Left ventricle myocardium inferior (tissue), 1 donor: ENCODE measurements at regions not wholly inside any gene's neighbourhood (a gene's known extent, or its start where the extent isn't known, plus 50 kb on each side); places are given as distances from the start of the nearest gene placed in this dataset.

Source experiments
- DNase-seq: peaks from one replicate; pipeline ENCODE4 v3.0.0-alpha.2; 2020
- H3K27ac ChIP-seq: fragments of 200-600 bp; replicated peaks from 2 replicates; pipeline ENCODE4 v1.8.0; 2021
- H3K27me3 ChIP-seq: fragments of 200-600 bp; 2 replicates; pipeline ENCODE4 v1.8.0; 2021; ENCODE audit warnings: low read depth
- H3K36me3 ChIP-seq: fragments of 200-600 bp; 2 replicates; pipeline ENCODE4 v1.8.0; 2021
- H3K4me1 ChIP-seq: fragments of 200-600 bp; 2 replicates; pipeline ENCODE4 v1.8.0; 2021
- H3K4me3 ChIP-seq: fragments of 200-600 bp; 2 replicates; pipeline ENCODE4 v1.8.0; 2021; ENCODE audit warnings: mild to moderate bottlenecking, moderate library complexity
- H3K9me3 ChIP-seq: fragments of 200-600 bp; replicated peaks from 2 replicates; pipeline ENCODE4 v1.8.0; 2021
- CTCF ChIP-seq: fragments of 200-600 bp; IDR thresholded peaks from 2 replicates; pipeline ENCODE4 v1.8.0; 2021; ENCODE audit warnings: antibody characterized with exemption, mild to moderate bottlenecking, borderline replicate concordance
- intact Hi-C: fragments of 100-400 bp; cut with micrococcal nuclease; formaldehyde crosslinking; loops from one replicate; pipeline ENCODE4 v1.11.0; 2022
- donor health status: DM: no; HTN: yes; CAD: no; lungs with severe emphysema.

DNA sequence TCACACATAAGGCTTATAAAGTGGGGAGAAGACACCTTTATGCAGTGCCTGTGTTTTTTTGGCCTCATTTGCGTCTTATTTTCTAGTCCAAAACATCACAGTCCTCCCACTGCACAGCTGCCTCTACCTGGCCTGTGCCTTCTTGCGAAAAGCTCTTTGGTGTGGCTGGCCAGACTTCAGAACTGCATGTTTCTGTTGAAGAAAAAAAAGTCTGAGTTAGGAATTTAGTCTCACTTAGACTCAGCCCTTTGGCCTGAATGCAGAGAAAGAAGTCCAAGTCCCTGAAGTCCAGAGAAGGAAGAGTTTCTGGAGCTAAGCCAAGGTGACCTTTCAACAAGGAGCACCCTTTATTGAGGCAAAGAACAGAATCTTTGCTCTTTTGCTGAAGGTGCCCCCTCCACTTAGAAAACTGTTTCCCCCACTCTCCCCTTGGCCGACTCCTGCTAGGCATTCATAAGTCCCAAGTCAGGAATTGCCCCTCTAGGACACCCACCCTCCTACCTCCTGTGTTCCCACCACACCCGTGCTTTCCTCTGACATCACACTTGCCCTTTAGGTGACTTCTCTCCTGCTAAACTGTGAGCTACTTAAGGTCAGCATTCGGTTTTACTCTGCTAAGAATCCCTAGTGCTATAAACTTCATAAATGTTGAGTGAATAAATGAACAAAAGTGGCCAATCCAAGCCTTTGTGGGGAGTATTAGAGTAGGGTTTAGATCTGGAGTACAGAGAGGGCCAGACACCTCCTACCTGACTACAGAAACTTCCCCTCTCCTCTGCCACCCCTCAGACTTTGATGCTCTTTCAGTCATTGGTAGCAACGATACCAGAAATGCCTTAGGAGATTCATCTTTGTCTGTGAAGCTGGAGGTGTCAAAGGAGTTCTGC lies 226.8 kb downstream of the LACC1 start:
- no peak for TF ChIP-seq CTCF
- no peaks in the 10 kb centered on the region for H3K36me3 ChIP-seq
- H3K4me3 ChIP-seq = no peak overlapping the region
- peak overlapping the region; percentile 88 for H3K27ac ChIP-seq
- intact Hi-C loops = no loop called here
- DNase-seq = no peak
- peaks cover 6% of the 10 kb centered on the region for H3K9me3 ChIP-seq
- no peaks in the 10 kb centered on the region for H3K27me3 ChIP-seq
- peaks cover 68% of the 10 kb centered on the region for H3K4me1 ChIP-seq

- Histone ChIP-seq H3K4me1 (peaks cover 73% of the 10 kb centered on the region), H3K27me3 (no peaks in the 10 kb centered on the region), H3K4me3 (no peak overlapping the region), H3K36me3 (no peaks in the 10 kb centered on the region), H3K27ac (peak overlapping the region; percentile 88), H3K9me3 (no peaks in the 10 kb centered on the region)
- no peak for TF ChIP-seq CTCF
- intact Hi-C loops = no loop called here
- DNase-seq = no peak
Measured at GRCh38 chr13:44107357-44108121, 227.8 kb downstream of the LACC1 start.

DNA sequence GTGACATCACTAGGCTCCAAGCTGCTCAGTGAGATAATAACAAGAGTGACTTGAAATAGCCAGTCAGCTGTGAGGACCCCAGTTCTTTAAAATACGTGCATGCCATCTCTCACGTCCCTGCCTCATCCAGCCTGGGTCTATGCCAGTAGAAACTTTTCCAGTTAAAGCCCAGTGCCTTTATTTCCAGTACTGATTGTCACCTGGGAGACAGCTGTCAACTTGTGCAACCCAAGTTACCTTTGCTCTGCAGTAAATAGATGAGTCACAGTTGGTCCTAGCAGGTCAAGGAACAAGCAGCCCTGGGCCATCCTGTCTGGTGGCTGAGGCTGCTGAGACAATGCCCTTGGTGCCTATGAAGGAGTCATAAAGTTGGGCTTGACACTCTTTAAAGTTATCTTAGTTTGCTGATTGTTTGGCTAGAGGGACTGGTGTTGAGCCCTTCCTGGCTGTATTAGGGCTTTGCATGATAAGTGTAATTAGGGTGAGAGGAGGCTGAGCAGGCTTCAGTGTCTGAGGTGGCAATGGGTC lies 228.7 kb downstream of the LACC1 start:
- H3K4me1 ChIP-seq = peaks cover 77% of the 10 kb centered on the region
- intact Hi-C loops = no loop called here
- DNase-seq = peak; percentile 32
- no peaks in the 10 kb centered on the region for H3K36me3 ChIP-seq
- H3K27me3 ChIP-seq = no peaks in the 10 kb centered on the region
- no peak for TF ChIP-seq CTCF
- peak overlapping the region; percentile 88 for H3K27ac ChIP-seq
- no peaks in the 10 kb centered on the region for H3K9me3 ChIP-seq
- no peak overlapping the region for H3K4me3 ChIP-seq

DNA sequence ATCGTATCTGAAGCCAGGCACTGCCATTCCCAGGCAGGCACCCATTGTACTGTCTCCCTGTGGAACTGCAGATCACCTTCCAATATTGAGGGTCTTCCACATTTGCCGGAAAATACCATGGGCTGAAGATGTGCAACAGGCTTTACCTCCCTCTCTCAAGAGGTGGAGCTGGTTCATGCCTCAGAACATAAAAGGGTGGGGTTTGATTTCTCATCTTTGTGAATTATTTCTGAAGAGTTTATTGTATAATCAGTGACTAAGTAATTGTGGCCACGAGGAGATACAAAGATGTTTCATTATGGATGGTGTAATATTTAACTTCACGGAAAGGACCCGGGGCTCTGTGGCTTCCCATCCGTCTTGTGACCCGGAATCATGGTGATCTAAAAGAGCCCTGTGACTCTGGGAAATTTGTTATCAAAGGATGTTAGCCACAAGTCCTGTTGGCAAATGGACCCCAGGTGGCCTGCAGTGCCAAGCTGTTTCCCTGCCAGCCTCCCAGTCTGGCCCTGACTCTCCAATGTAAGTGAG lies 230.5 kb downstream of the LACC1 start:
- no peaks in the 10 kb centered on the region for H3K36me3 ChIP-seq

More for the DNA sequence above, 230.5 kb downstream of the LACC1 start:
- H3K4me3 ChIP-seq = no peak overlapping the region
- H3K27me3 ChIP-seq = no peaks in the 10 kb centered on the region
- no peaks in the 10 kb centered on the region for H3K9me3 ChIP-seq
- H3K27ac ChIP-seq = peak overlapping the region; percentile 88
- intact Hi-C loops = no loop called here
- TF ChIP-seq CTCF = no peak
- H3K4me1 ChIP-seq = peaks cover 65% of the 10 kb centered on the region
- no peak for DNase-seq
